Inferior parietal cortex (tissue), 1 donor: ENCODE measurements at regions not wholly inside any gene's neighbourhood (a gene's known extent, or its start where the extent isn't known, plus 50 kb on each side); places are given as distances from the start of the nearest gene placed in this dataset.
"Not testable (repeated sequence)": the region's sequence is repeated elsewhere in the genome, so short reads cannot be mapped to it uniquely, and the experiment has no call there.

ENCODE experiments used
- DNase-seq: peaks from one replicate; pipeline ENCODE4 v3.0.0-alpha.2; 2016; ENCODE audit errors: extremely low spot score

GRCh38 chr9:16052757-16053530 is 500.1 kb downstream of the CCDC171 start:
- no peak for DNase-seq

GRCh38 chr9:16057541-16057940 is 504.7 kb downstream of the CCDC171 start:
- DNase-seq: no peak

- DNase-seq: no peak
Observed at GRCh38 chr9:16058131-16058549, 505.3 kb downstream of the CCDC171 start.

- DNase-seq: no peak
Observed at GRCh38 chr9:16060436-16061129, 507.7 kb downstream of the CCDC171 start.

- no peak for DNase-seq
Observed at GRCh38 chr9:16062542-16063240, 509.8 kb downstream of the CCDC171 start.

- DNase-seq: no peak
Observed at GRCh38 chr9:16063241-16063591, 510.4 kb downstream of the CCDC171 start.

- no peak for DNase-seq
Observed at GRCh38 chr9:16064771-16065170, 511.9 kb downstream of the CCDC171 start.

GRCh38 chr9:16066201-16066600 is 513.4 kb downstream of the CCDC171 start:
- not testable (repeated sequence) for DNase-seq

GRCh38 chr9:16068476-16068875 is 515.6 kb downstream of the CCDC171 start:
- DNase-seq: no peak

- no peak for DNase-seq
Observed at GRCh38 chr9:16069249-16069648, 516.4 kb downstream of the CCDC171 start.

GRCh38 chr9:16069671-16070454 is 517.0 kb downstream of the CCDC171 start:
- DNase-seq: no peak

- DNase-seq: no peak
Observed at GRCh38 chr9:16070455-16071145, 517.8 kb downstream of the CCDC171 start.

- DNase-seq: no peak
Observed at GRCh38 chr9:16071400-16071799, 518.6 kb downstream of the CCDC171 start.

GRCh38 chr9:16074963-16075362 is 522.1 kb downstream of the CCDC171 start:
- DNase-seq: no peak

GRCh38 chr9:16075696-16076095 is 522.9 kb downstream of the CCDC171 start:
- DNase-seq: no peak

- DNase-seq: no peak
Observed at GRCh38 chr9:16076511-16076910, 523.7 kb downstream of the CCDC171 start.

GRCh38 chr9:16082796-16083195 is 530.0 kb downstream of the CCDC171 start:
- DNase-seq: no peak

- no peak for DNase-seq
Observed at GRCh38 chr9:16085167-16085726, 532.4 kb downstream of the CCDC171 start.

- DNase-seq: no peak
Observed at GRCh38 chr9:16090907-16091629, 538.2 kb downstream of the CCDC171 start.
